CD4-positive, alpha-beta T cell treated with Interleukin-15 for 1 hour (primary cell): ENCODE measurements at regions not wholly inside any gene's neighbourhood (a gene's known extent, or its start where the extent isn't known, plus 50 kb on each side); places are given as distances from the start of the nearest gene placed in this dataset.

Experiments used
- DNase-seq: peaks from one replicate; pipeline ENCODE4 v3.0.0-alpha.2; 2020

DNA sequence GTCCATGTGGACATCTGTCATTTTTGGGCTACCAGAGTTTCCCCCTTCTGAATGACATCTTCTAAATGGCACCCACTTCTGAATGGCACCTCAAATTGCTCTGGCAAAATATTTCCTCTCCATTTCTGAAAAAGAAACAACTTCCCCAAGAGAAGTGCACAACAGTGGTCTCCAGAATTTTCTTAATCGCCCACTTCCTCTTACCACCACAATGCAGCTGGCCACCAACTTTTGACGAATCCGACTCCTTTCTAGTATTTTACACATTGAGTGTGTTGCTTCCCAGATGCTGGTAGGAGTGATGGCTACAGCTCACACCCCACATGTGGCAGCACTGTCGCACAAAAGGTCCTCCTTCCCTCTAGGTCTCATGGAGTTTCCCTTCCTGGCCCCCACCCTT lies 216.1 kb downstream of the FOXA2 start:
- no peak for DNase-seq

DNA sequence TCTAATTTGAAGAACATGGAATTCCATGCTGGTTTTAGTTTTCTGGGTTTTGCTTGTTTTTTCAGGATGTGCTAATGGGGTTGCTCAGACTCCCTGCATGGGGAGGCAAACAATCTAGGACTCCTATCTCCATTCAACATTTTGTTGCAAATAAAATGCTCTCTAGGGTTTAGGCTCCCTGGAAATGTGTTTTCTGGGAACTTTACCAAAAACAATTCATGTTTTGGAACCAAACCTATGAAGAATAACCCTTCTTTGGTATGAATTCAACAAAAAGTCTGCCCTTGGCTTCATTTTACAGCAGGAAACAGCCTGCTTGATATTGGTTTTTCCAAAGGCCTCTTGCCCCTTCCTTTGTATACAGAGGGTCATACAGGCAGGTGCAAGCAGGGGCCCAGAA lies 217.7 kb downstream of the FOXA2 start:
- DNase-seq, result no peak

DNA sequence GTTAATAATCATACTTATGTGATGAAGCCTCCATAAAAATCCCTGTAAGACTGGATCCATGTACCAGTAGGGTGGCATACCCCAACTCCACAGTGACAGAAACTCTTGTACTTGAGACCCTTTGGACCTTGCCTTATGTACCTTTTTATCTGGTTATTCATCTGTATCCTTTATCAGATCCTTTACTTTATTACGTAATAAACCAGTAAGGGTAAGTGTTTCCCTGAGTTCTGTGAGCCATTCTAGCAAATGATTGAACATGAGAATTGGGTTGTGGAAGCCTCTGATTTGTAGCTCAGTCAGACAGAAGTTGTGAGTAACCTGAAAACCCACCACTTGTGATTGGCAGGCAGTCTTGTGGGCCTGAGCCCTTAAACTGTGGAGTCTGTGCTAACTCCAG lies 229.7 kb downstream of the FOXA2 start:
- no peak for DNase-seq

DNA sequence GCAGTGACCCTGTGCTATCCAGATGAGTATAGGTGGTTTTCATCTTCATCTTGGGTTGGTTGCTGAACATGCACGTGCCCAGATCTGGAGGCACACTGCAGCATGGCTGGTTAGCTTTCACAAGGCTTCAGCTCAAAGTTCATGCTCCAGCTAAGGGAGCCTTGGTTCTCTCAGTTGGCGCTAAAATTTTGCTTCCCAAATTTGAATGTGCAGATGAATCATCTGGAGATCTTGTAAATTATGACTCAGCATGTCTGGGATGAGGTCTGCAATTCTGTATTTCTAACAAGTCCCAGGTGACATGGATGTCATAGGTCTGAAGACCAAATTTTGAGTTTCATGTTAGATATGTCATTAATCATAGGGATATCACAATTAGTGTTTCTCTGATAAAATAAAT lies 230.8 kb downstream of the FOXA2 start:
- DNase-seq, result no peak

DNA sequence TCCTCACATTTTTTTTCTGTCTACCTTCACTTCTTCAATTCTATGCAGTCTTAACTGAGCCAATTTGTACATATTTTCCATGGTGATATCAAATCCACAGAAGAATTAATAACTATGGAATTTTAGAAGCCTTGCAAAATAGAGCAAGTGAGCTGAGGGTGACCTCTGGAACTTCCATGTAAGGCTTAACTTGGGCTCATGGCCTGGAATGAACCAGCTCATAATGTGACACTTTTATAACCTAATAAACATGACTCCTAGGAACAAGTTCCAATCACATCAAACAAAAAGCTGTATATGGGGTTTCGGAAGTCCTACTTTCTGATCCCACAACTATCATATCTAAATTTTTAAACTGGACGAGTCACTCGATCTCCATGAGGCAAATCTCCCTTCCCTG lies 232.4 kb downstream of the FOXA2 start:
- no peak for DNase-seq

DNA sequence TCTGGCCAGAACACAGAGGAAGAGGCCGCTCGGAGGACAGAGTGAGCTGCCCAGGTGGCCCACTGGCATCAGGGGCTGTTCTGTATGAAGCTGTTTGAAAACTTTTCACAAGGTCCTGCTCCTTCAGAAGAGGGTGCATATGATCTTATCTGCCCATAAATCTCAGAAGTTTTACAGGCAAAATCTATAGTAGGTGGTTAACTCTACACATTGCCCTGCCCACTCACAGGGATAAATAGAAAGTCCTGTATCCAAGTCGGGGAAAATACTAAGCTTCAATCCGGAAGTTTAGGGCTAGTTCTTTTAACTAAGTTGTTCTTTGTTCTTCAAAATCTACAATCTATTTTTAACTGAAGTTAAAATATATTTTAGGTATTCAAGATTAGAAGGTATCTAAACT lies 233.7 kb downstream of the FOXA2 start:
- no peak for DNase-seq

DNA sequence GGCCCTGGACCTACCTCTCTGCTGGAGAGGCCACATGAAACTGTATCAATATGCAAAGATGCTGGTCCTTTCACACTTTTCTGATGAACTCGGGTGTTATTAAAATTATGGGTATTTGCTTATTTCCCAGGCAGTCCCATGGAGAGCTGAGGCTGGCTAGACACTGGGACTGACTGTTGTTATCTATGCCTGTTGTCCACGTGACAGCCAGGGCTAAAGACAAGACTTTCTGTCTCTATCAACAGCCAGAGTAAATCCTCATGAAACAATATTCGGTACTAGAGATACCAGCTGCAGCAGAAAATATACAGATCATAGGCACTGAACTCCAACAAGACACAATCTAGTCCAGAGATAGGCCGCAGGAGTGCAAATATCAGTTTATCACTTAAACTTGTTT lies 236.4 kb downstream of the FOXA2 start:
- no peak for DNase-seq

DNA sequence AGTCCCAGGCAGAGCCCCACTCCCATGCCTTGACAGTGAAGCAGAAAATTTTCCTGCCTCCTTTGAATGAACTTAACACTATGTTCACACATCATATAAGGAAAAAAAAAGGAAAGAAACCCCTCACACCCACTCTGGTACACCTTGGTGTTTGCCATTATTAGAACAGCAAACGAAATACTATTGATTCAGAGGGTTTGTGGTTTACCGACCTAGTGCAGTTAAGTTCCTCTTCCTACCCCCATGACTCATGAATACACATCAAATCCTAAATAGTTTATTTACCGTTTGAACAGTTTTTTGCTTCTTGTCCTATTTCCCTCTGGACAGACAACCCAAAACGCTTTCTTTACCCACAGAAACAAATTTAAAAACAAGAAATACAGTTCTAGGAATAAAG lies 237.7 kb downstream of the FOXA2 start:
- DNase-seq, result no peak

DNA sequence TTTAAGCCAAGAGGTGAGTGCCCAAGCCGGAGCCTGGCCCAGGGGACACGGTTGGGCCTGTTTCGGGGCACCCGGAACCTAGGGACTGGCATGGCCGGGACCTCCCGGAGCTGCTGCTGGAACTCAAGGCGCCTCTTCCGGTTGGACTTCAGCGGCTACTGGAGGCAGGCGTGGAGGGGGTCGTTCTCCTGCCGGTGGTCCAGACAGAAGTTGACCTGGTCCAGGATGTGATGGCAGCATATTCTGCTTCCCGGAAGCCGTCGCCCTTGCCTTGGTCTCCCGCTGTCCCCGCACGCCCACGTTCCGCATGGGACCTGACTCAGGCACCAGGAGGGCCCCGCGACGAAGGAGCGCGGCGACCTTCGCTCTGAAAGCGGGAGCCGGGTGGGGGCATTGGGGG lies 240.8 kb downstream of the FOXA2 start:
- no peak for DNase-seq

DNA sequence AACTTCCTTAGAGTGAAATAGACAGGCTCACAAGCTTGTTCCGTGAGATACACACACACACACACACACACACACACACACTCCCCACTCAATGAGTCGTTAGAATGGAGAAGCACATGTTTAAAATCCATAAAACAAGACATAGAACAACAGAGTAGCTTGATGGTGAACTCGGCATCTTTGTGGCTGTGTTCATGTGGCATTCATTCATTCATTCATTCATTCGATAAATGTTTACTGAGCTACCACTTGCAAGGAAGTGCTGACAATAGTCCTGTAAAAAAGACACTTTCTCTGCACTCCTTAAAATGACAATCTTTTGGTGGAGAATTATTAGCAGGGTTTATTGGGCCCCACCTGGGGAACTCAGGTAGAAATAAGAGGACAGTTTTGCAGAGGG lies 242.0 kb downstream of the FOXA2 start:
- DNase-seq, result no peak

DNA sequence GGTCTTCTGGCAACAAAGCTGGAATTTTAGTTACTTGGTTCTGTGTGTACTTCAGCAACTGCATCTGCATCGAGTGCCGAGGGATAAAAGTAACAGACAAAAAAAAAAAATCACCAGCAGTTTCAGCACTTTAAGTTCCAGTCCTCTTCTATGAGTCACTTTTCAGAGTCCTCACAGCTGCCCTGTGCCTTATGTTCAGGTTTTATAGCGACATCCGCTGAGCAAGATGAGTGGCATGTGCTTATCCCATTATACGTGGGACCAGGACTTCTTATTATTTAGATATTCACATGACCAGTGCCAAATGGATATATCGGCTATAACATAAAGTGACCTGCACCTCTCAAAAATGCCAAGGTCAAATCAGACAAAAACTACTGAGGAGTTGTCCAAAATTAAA lies 242.9 kb downstream of the FOXA2 start:
- DNase-seq, result no peak

DNA sequence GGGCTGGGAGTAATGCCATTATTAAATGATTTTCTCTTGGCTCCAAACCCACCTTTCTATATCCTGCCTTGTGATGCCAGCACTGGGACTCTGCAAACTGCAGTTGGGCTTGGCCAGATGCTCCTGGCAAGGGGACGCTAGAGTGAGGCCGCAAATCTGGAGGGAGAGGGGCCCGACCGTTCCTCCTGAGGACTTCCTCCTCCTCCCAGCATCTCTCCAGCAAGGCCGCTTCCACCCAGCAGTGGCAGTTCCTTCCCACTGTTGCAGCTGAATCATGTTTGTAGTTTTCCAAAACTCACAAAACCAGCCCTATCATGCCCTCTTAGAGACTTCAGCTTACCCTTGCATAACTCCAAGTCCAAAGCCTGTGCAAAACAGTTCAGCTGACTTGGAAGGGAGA lies 244.4 kb downstream of the FOXA2 start:
- no peak for DNase-seq

DNA sequence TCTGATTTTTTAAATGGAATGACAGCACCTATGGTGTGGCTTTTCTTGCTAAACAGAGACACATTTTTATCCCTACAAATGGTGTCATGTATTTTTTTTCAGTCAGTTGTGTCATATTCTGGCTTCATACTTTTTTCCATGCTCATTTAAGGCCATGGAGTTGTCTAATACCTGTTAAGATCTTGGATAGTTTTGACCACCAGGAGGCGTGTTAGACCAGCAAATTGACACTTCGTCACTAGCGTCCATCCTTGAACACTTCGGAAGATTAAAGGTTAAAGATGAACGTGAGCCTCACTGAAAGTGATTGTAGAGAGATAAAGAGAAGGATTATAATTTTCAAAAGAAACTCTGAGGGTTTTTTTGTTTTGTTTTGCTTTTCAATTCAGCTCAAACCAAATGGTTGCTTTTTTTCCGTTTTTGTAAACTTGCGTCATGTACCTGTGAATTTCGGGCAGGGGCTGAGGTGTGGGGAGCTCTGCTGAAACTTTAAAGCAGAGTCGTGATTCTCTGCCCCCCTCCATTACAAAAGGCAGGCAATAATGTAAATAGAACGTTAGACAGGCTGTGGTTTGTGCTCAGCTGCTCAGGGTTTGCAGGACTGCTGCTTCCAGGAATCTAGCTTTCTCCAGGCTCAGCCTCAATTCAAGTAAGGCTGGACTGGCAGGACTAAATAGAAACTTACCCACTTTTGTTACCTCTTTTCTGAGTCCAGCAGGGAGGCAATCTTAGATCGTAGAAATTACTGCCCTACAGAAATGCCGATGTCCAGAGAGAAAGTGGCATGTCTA lies 245.1 kb downstream of the FOXA2 start:
- DNase-seq, result no peak

DNA sequence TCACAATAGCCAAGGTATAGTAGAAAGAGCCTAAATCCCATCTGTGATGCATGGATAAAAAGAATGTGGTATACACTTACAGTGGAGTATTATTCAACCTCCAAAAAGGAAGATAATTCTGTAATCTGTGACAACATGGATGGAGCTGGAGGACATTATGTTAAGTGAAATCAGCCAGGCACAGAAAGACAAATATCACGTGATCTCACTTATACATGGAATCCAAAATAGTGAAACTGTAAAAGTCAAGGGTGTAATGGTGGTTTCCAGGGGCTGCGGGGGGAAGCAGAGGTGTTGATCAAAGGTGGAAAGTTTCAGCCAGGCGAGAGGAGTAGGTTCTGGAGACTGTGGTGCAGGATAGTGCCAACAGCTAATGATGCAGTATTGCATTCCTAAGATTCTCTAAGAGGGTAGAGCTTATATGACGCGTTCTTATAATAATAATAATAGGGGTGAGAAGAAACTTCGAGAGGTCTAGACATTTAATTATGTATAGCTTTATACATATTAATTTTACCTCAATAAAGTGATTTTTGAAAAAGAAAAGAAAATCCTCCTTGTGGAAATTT lies 246.1 kb downstream of the FOXA2 start:
- no peak for DNase-seq

DNA sequence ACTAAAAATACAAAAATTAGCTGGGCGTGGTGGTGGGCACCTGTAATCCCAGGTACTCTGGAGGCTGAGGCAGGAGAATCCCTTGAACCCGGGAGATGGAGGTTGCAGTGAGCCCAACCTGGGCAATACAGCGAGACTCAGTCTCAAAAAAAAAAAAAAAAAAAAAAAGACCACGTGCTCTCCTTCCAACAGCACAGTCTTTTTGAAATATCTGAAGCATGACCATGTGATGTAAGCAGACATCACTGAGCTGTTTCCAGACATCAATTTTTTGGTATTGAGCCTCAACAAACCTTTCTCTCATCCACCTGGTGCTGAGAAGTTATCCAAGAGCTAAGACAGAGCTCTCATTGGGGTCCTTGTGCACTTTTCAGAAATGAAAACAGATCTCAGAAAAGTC lies 249.2 kb downstream of the FOXA2 start:
- no peak for DNase-seq

DNA sequence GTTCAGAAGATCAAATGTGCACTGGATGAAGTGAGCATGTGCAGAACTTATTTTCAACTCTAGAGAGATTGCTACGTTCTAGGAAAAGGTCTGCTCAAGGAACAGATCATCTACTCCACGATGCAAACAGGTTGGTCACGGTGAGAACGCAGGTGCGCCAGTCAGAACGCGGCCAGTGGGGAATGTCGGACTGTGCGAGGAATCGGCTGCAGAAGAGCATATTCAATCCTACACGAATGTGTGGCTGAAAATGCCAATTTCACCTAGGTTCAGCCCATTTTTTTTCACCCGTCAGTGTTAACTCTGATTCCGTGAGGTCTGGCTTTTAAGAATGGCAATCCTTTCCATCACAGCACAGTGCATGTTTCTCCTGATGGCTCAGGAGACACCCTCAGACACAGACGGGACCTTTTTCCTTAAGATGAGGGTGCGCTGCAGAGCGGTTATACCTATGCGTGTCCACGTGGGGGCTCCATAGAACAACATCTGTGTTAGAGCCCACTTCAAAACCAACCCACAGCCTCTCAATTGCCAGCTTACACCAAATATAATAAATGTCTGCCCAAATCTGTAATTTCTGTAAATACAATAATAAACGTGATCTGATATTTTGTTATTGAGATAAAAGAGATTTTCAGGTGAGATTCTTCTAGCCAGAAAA lies 250.4 kb downstream of the FOXA2 start:
- peak; percentile 25 for DNase-seq

DNA sequence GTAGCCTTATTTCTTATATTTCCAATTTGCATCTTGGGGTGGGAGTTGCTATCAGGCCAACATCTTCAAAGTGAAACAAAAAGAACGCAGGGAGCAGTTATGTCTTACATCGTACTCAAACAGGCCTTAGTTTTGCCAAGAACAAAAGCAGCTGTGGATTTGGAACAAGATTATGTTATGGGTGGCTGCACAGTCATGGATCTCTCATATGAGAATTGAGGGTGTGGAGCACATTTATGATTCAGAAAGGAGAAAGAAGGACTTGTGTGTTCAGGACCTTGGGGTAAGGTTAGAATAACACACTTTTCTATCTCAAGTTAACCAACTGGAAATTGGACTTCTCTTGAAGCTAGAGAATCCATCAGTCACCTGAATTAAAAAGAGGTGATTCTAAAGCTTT lies 259.9 kb downstream of the FOXA2 start:
- no peak for DNase-seq

DNA sequence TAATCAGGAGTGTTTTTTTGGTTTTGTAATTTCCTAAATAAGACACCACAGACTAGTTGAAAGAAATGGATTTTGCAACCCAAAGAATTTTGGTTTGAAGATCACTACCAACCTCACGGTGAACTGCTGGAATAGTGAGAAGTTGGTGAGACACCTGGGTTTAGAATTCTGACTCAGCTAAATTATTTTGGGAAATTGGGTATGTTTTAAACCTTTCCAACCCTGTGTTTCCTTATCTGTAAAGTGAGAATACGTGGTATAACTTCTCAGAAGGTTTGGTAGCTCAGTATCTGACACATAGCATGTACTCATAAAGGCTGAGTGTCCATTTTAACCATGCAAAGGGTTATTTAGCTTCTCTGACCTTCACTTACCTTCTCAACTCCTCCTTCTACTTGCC lies 261.9 kb downstream of the FOXA2 start:
- DNase-seq, result no peak

DNA sequence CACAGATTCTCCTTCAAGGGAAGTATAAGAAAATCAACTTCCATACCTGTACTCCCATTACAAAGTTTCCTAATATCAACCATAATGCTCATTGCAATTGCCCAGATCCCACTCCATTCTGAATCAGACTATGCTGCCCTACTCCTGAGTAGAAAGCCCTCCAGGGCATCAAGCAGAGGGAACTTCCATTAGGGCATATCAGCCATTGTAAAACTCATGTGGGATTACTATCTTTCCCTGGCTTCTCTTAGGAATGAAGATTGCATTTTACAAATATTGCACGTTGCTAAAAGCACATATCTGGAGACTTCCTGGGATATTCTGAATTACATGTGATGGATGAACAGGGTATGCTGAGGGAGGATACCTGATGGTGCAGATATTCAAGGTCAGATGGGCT lies 263.2 kb downstream of the FOXA2 start:
- no peak for DNase-seq

DNA sequence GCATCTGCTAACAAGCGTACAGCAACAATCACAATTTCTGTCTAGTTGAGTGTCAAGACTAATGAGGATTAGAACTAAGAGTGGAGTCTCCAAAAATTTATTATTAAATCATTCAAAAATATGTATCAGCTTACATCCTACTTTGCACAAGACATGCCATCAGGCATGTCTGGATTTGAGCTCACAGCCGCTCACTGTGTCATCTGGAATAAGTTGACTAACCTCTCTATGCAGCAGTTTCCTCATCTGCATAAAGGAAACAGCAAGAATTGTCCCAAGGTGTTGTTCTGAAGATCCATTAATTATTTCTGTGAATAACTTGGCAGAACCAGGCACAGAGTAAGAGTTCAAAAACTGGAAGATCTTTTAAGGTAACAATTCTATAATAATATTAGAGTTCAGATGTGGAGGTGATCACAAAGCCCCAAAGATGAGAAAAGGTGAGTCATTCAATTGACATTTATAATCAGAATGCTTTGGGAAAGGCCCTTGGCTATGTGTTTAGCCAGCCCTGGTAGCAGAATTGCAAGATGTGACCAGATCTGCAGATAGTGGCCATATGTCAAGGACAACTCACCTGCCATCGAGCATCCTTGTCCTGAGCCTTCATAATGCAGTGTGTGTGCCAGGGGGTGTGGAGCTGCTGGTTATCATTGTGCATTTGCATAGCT lies 264.0 kb downstream of the FOXA2 start:
- no peak for DNase-seq

DNA sequence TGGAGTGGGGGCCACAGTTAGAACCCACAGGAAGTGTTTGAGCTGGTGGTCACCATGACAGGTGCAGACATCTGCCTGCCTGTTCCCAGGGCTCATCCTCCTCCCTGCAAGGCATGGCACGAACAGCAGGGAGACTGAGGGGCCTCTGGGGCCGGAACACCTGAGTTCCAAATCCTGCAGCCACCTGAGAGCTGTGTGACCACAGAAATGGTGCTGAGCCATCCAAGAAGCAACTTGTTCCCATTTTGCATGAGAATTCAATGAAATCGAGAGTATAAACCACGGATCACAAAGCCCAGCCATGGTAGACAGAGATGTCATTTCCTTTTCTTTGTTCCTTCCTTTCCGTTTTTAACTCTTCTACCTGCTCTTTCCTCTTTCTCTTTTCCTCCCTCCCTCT lies 268.6 kb downstream of the FOXA2 start:
- DNase-seq, result no peak

DNA sequence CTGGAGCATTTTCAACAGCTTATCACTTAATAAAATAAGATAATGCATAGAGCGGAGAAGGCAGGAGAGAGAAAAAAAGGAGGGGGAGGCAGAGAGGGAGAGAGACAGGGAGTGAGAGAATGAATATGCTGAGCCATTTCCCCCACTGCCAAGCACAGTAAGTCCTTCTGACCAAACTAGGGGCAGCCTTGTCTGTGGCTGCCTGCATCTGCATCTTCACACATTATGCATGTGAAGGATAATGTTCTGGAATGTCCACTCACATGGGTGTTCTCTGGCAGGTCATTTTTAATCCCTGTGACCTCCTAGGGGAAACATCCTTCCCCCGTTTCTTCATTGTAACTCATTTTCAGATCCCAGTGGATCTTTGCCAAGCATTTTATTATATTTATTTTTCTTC lies 269.3 kb downstream of the FOXA2 start:
- DNase-seq, result no peak

DNA sequence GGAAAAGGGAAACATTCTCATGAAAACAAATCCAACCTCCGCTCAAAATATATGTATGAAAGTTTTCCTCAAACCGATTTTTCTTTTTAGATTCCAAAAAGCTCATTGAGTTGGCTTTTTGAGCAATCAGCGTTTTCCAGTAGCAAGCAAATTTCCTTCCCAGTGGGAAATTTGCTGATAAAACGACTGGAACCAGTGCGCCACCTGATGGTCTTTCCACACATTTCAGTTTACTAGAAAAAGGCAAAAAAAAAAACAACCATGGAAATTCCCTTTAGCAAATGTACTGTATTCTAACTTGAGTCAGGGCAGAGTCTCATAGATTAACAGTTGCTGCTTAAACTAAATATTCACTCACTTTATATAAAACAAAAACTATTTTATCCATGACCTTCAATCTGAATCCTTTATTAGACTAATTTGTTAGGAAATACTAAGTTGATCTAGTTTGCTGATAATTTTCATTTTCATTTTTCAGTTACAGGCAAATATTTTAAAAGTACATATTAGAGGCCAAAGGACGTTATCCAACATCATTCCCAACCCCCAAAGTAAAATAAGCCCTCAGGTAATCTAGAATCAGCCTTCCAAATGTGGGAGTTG lies 271.5 kb downstream of the FOXA2 start:
- no peak for DNase-seq

DNA sequence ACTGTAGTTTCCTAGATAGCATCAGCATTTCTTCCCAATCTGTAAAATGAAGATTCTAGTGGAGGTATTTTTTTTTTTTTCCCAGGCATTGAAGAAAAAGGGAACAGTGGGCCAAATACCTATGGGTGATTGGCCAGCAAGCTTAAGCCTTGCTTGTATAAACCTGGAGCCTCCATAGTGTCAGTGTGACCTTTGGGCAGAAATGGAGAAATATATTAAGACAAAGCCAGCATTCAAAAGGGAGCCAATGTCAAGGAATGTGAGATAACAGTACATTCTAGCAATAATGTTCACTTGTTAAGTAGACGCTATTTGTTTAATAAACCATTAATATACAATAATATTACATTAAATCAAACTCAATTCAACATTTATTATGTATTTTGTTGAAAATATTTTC lies 275.4 kb downstream of the FOXA2 start:
- DNase-seq, result no peak
